K562 (cell line): ENCODE measurements at regions not wholly inside any gene's neighbourhood (a gene's known extent, or its start where the extent isn't known, plus 50 kb on each side); places are given as distances from the start of the nearest gene placed in this dataset.

ENCODE experiments used
- ATAC-seq: fragments of 200-7000 bp; cut with Tn5 transposase; 3 replicates; pipeline ENCODE4 v1.9.1; 2020; ENCODE audit warnings: moderate library complexity
- BruUV-seq: library from RNA; stranded (reverse); fragments of 400-500 nt; replicated peaks from 2 replicates; lab custom pipeline; 2021; lab: Mats Ljungman, UMichigan
- CTCF ChIA-PET: fragments of 300-600 bp; formaldehyde crosslinking; extraction: SDS; loops from one replicate; lab custom pipeline; 2021; ENCODE audit warnings: low intra/inter-chr PET ratio; lab: Yijun Ruan, JAX
- POLR2A ChIA-PET: fragments of 300-600, 350-650 bp; sonication (Branson Sonifier 250); formaldehyde crosslinking; extraction: SDS; loops from one replicate; lab custom pipeline; 2021; ENCODE audit warnings: antibody characterized with exemption, inconsistent platforms; lab: Yijun Ruan, JAX
- DNase-seq, 4 experiments: peaks; one replicate each; pipeline versions ENCODE4 v3.0.0 to v3.0.0-alpha.2; 2011 to 2018; ENCODE audit warnings: low spot score in 3 of 4, mixed read lengths in 3 of 4; ENCODE audit errors: extremely low read depth in 1 of 4
- FAIRE-seq: peaks from 2 replicates; lab custom pipeline; 2011; peaks lifted over from hg19 to GRCh38; lab: Jason Lieb, UNC
- H2AFZ ChIP-seq: 2 replicates; pipeline ENCODE4 v1.6.0; 2011; ENCODE audit warnings: low read depth, low read length, control low read depth, inconsistent platforms
- H3K27ac ChIP-seq: fragments of 200-600 bp; 3 replicates; pipeline ENCODE4 v1.8.0; 2011; ENCODE audit warnings: low read depth, mild to moderate bottlenecking, control low read depth, inconsistent platforms, low read length, moderate library complexity, mixed read lengths; ENCODE audit errors: extremely low read depth
- H3K27me3 ChIP-seq, 2 experiments: fragments of 300-600 bp in 1 of 2; 2 replicates in 1 of 2; 3 replicates in 1 of 2; pipeline versions ENCODE4 v1.6.0 to v1.8.0; 2011; ENCODE audit warnings: inconsistent platforms in 2 of 2, low read length in 2 of 2, mild to moderate bottlenecking in 1 of 2, mixed read lengths in 1 of 2, moderate library complexity in 1 of 2; ENCODE audit not compliant: control insufficient read depth in 2 of 2, insufficient read depth in 2 of 2
- H3K36me3 ChIP-seq: fragments of 300-600 bp; 3 replicates; pipeline ENCODE4 v1.8.0; 2011; ENCODE audit warnings: mild to moderate bottlenecking, low read length, inconsistent platforms; ENCODE audit not compliant: control insufficient read depth, insufficient read depth
- H3K4me1 ChIP-seq, 2 experiments: fragments of 200-600 bp in 1 of 2; replicated peaks in 1 of 2; 2 replicates in 1 of 2; 3 replicates in 1 of 2; pipeline versions ENCODE4 v1.5.1 to v1.8.0; 2011; ENCODE audit warnings: inconsistent platforms in 2 of 2, low read length in 2 of 2, mild to moderate bottlenecking in 1 of 2, mixed read lengths in 1 of 2, moderate library complexity in 1 of 2; ENCODE audit not compliant: control insufficient read depth in 2 of 2, insufficient read depth in 2 of 2
- H3K4me2 ChIP-seq: 2 replicates; pipeline ENCODE4 v1.6.1; 2011; ENCODE audit warnings: low read length, control low read depth, inconsistent platforms, mixed read lengths; ENCODE audit not compliant: insufficient read depth
- H3K4me3 ChIP-seq: fragments of 200-600 bp; sonication (generic), shearing (Covaris generic); 2 replicates; pipeline ENCODE4 v1.5.1; 2016; ENCODE audit warnings: control low read depth, inconsistent platforms
- H3K79me2 ChIP-seq: fragments of 200-600 bp; 3 replicates; pipeline ENCODE4 v1.8.0; 2011; ENCODE audit warnings: low read length, inconsistent platforms; ENCODE audit not compliant: control insufficient read depth, insufficient read depth
- H3K9ac ChIP-seq, 2 experiments: 2 replicates each; pipeline versions ENCODE4 v1.6.0 to v1.6.1; 2011; ENCODE audit warnings: low read depth in 2 of 2, low read length in 2 of 2, control low read depth in 1 of 2, inconsistent platforms in 1 of 2, mild to moderate bottlenecking in 1 of 2, mixed read lengths in 1 of 2; ENCODE audit not compliant: insufficient read depth in 1 of 2
- H3K9me1 ChIP-seq: one replicate; pipeline ENCODE4 v1.6.0; 2011; ENCODE audit warnings: inconsistent platforms, mild to moderate bottlenecking, low read length, moderate library complexity; ENCODE audit not compliant: control insufficient read depth, insufficient read depth
- H3K9me3 ChIP-seq: replicated peaks from 2 replicates; pipeline ENCODE4 v1.5.1; 2011; ENCODE audit warnings: low read depth, low read length, inconsistent platforms; ENCODE audit not compliant: control insufficient read depth, insufficient read depth
- H4K20me1 ChIP-seq: replicated peaks from 2 replicates; pipeline ENCODE4 v1.6.1; 2011; ENCODE audit warnings: low read length, inconsistent platforms, mixed read lengths; ENCODE audit not compliant: control insufficient read depth, insufficient read depth
- HOXB6 ChIP-seq: fragments of 250-450 bp; sonication (Bioruptor Pico); IDR thresholded peaks from 2 replicates; pipeline ENCODE4 v1.5.1; 2022; ENCODE audit warnings: mild to moderate bottlenecking, borderline replicate concordance
- MBD2 ChIP-seq: sonication (generic); IDR thresholded peaks from 2 replicates; pipeline ENCODE4 v1.6.1; 2016; ENCODE audit warnings: low read depth, borderline replicate concordance
- PURB ChIP-seq: sonication (generic); formaldehyde crosslinking; IDR thresholded peaks from 2 replicates; pipeline ENCODE4 v1.9.0; 2021; ENCODE audit warnings: low read depth, mild to moderate bottlenecking, missing genetic modification reagents
- TAF7 ChIP-seq: fragments of 450-650 bp; IDR thresholded peaks from 2 replicates; pipeline ENCODE4 v1.6.1; 2016; ENCODE audit warnings: missing genetic modification characterization, missing compliant biosample characterization
- TOE1 ChIP-seq, 2 experiments: fragments of 450-650 bp in 1 of 2; sonication (generic) in 1 of 2; formaldehyde crosslinking in 1 of 2; IDR thresholded peaks; 2 replicates each; pipeline versions ENCODE4 v1.7.1 to v1.8.0; 2016 to 2022; ENCODE audit warnings: borderline replicate concordance in 2 of 2, mild to moderate bottlenecking in 2 of 2, antibody characterized with exemption in 1 of 2, inconsistent platforms in 1 of 2, low read depth in 1 of 2, missing genetic modification reagents in 1 of 2, moderate library complexity in 1 of 2
- WGBS: fragments of 100-300 bp; shearing (Covaris generic); methylation state at CpG from one replicate; pipeline ENCODE4 v1.1.6; 2016; ENCODE audit warnings: low coverage, mixed read lengths; ENCODE audit not compliant: insufficient coverage; ENCODE audit errors: missing lambda C conversion rate; 5-methylcytosine and 5-hydroxymethylcytosine counted together
- in situ Hi-C: fragments of 300-500 bp; cut with MboI; formaldehyde crosslinking; loops from 4 replicates; pipeline ENCODE4 v1.15.0; 2018; ENCODE audit warnings: inconsistent platforms, mixed read lengths
- intact Hi-C: fragments of 100-400 bp; cut with micrococcal nuclease; formaldehyde crosslinking; loops from 2 replicates; pipeline ENCODE4 v1.14.2; 2022
- TF ChIP-seq, protein P1 (sequence below): fragments of 250-450 bp; sonication (Bioruptor Pico); IDR thresholded peaks from 2 replicates; pipeline ENCODE4 v1.8.0; 2021; ENCODE audit warnings: moderate library complexity, mild to moderate bottlenecking, inconsistent platforms

DNA sequence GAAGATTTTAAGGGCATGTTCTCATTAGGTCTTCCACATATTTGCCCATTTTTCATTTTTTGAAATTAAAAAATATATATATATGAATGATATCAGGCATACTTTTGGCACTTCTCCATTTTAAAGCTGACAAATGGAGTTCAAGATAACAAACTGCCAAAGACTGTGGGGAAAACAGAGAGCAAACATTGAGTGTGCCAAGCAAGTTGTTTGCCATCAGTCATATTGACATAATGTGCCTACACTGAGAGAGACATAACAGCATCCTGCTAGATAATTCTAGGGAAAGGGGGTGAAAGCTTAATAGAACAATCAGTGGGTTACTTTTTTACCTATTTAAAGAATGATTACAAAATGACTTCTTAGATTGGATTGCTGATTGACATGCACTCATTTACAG is 529.4 kb upstream of the CXADR start:
- no peak overlapping the region for H3K27ac ChIP-seq
- H3K4me1 ChIP-seq = no peaks in the 10 kb centered on the region
- H3K36me3 ChIP-seq = no peaks in the 10 kb centered on the region
- H3K9ac ChIP-seq = no peak overlapping the region
- H3K9me3 ChIP-seq = no peaks in the 10 kb centered on the region
- ChIA-PET CTCF (no interaction called here), POLR2A (no interaction called here)
- no TSS peak for BruUV-seq
- DNase-seq = no peak
- H3K4me2 ChIP-seq = no peak overlapping the region
- H3K4me3 ChIP-seq = no peak overlapping the region
- H3K79me2 ChIP-seq = no peaks in the 10 kb centered on the region
- H3K27me3 ChIP-seq = no peaks in the 10 kb centered on the region
- TF ChIP-seq MBD2 (no peak), HOXB6 (CRISPR knock-in tag) (no peak), TOE1 (IDR thresholded peaks at IDR 0.05; ENCODE audit: borderline replicate concordance) (no peak), TOE1 (CRISPR knock-in tag; IDR thresholded peaks at IDR 0.05; ENCODE audit: borderline replicate concordance, low read depth) (no peak), PURB (CRISPR knock-in tag) (no peak)
- TF ChIP-seq, protein P1, sequence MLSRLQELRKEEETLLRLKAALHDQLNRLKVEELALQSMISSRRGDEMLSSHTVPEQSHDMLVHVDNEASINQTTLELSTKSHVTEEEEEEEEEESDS (CRISPR knock-in tag) = no peak
- intact Hi-C loops (no loop called here), in situ Hi-C loops (no loop called here)
- H2AFZ ChIP-seq = no peak overlapping the region
- no peaks in the 10 kb centered on the region for H3K9me1 ChIP-seq
- FAIRE-seq = no peak
- H4K20me1 ChIP-seq = no peaks in the 10 kb centered on the region
- ATAC-seq = no peak

- no peak for ATAC-seq
- H3K27ac ChIP-seq = no peak overlapping the region
- no peak for TF ChIP-seq TAF7
- TF ChIP-seq, all 486 proteins: peak for 0
- H3K4me1 ChIP-seq = no peaks in the 10 kb centered on the region
- H3K9me3 ChIP-seq = no peaks in the 10 kb centered on the region
- H3K4me2 ChIP-seq = no peak overlapping the region
- H3K79me2 ChIP-seq = no peaks in the 10 kb centered on the region
- in situ Hi-C loops = no loop called here
- WGBS = 0% methylated on average over 3 of the region's 3 CpGs
- no peaks in the 10 kb centered on the region for H3K9me1 ChIP-seq
- peak in 2 of 4 experiments; percentile 6 to 7 for DNase-seq
- ChIA-PET CTCF (no interaction called here), POLR2A (no interaction called here)
- no peaks in the 10 kb centered on the region for H4K20me1 ChIP-seq
- H3K4me3 ChIP-seq = no peak overlapping the region
- H3K36me3 ChIP-seq = no peaks in the 10 kb centered on the region
- BruUV-seq = no TSS peak
- H3K9ac ChIP-seq = no peak overlapping the region
- H3K27me3 ChIP-seq = no peaks in the 10 kb centered on the region
- H2AFZ ChIP-seq = no peak overlapping the region
- intact Hi-C loops = no loop called here
- no peak for FAIRE-seq
Measured at GRCh38 chr21:16992448-16992847, 520.4 kb upstream of the CXADR start.
